WTC11 (cell line): ENCODE measurements at regions not wholly inside any gene's neighbourhood (a gene's known extent, or its start where the extent isn't known, plus 50 kb on each side); places are given as distances from the start of the nearest gene placed in this dataset.

Experiments
- ATAC-seq: fragments of 200-7000 bp; cut with Tn5 transposase; 2 replicates; pipeline ENCODE4 v1.10.0; 2021; ENCODE audit warnings: mild to moderate bottlenecking, moderate library complexity
- CTCF ChIA-PET: fragments of 300-600 bp; sonication (Branson Sonifier 250); formaldehyde crosslinking; loops from one replicate; lab custom pipeline; 2021; ENCODE audit warnings: antibody characterized with exemption; lab: Charles Lee
- POLR2A ChIA-PET: fragments of 350-600 bp; sonication (Branson Sonifier 250); formaldehyde crosslinking; loops from one replicate; lab custom pipeline; 2021; ENCODE audit warnings: antibody characterized with exemption; lab: Charles Lee
- DNase-seq: peaks from one replicate; pipeline ENCODE4 v3.0.0; 2021; ENCODE audit warnings: low spot score
- H3K27ac Mint-ChIP-seq: 2 replicates; pipeline ENCODE4 v1.8.0; 2021; ENCODE audit warnings: mixed read lengths
- H3K27me3 Mint-ChIP-seq: 2 replicates; pipeline ENCODE4 v1.8.0; 2021; ENCODE audit warnings: low read depth, mild to moderate bottlenecking, moderate library complexity, mixed read lengths
- H3K36me3 Mint-ChIP-seq: 2 replicates; pipeline ENCODE4 v1.8.0; 2021; ENCODE audit warnings: mixed read lengths
- H3K4me1 Mint-ChIP-seq: 2 replicates; pipeline ENCODE4 v1.8.0; 2022; ENCODE audit warnings: mixed read lengths
- H3K4me3 Mint-ChIP-seq: 2 replicates; pipeline ENCODE4 v1.8.0; 2021; ENCODE audit warnings: mild to moderate bottlenecking, moderate library complexity, mixed read lengths
- H3K9me3 Mint-ChIP-seq: 2 replicates; pipeline ENCODE4 v1.8.0; 2021; ENCODE audit warnings: mixed read lengths
- ATF3 ChIP-seq: sonication (generic); formaldehyde crosslinking; conservative IDR thresholded peaks from 2 replicates; pipeline ENCODE4 v1.8.1; 2022; ENCODE audit warnings: mild to moderate bottlenecking, missing genetic modification reagents
- CREB1 ChIP-seq: sonication (generic); formaldehyde crosslinking; IDR thresholded peaks from 2 replicates; pipeline ENCODE4 v1.8.0; 2023; ENCODE audit warnings: mild to moderate bottlenecking, missing genetic modification reagents
- CREM ChIP-seq: sonication (generic); formaldehyde crosslinking; IDR thresholded peaks from 2 replicates; pipeline ENCODE4 v1.8.1; 2022; ENCODE audit warnings: mild to moderate bottlenecking, missing genetic modification reagents, moderate library complexity
- HMGXB4 ChIP-seq: sonication (generic); formaldehyde crosslinking; IDR thresholded peaks from 2 replicates; pipeline ENCODE4 v1.8.1; 2023; ENCODE audit warnings: mild to moderate bottlenecking, moderate library complexity, missing genetic modification reagents
- NFYB ChIP-seq: sonication (generic); formaldehyde crosslinking; conservative IDR thresholded peaks from 2 replicates; pipeline ENCODE4 v1.8.0; 2022; ENCODE audit warnings: low read depth, missing genetic modification reagents
- PRDM15 ChIP-seq: sonication (generic); formaldehyde crosslinking; IDR thresholded peaks from 2 replicates; pipeline ENCODE4 v1.8.0; 2022; ENCODE audit warnings: missing genetic modification reagents
- RORB ChIP-seq: fragments of 250-450 bp; sonication (Bioruptor Pico); IDR thresholded peaks from 2 replicates; pipeline ENCODE4 v1.9.0; 2021; ENCODE audit warnings: mild to moderate bottlenecking
- STAT6 ChIP-seq: sonication (generic); formaldehyde crosslinking; conservative IDR thresholded peaks from 2 replicates; pipeline ENCODE4 v1.8.1; 2023; ENCODE audit warnings: mild to moderate bottlenecking, low read depth, missing genetic modification reagents, moderate library complexity
- ZNF219 ChIP-seq: sonication (generic); formaldehyde crosslinking; IDR thresholded peaks from 2 replicates; pipeline ENCODE4 v1.8.0; 2023; ENCODE audit warnings: missing genetic modification reagents, mild to moderate bottlenecking, borderline replicate concordance
- ZNF396 ChIP-seq: fragments of 250-450 bp; sonication (Bioruptor Pico); IDR thresholded peaks from 2 replicates; pipeline ENCODE4 v1.8.0; 2021; ENCODE audit warnings: mild to moderate bottlenecking, moderate library complexity, borderline replicate concordance
- ZNF532 ChIP-seq: fragments of 250-450 bp; sonication (Bioruptor Pico); IDR thresholded peaks from 2 replicates; pipeline ENCODE4 v1.9.0; 2021; ENCODE audit warnings: mild to moderate bottlenecking, borderline replicate concordance
- ZNF671 ChIP-seq: fragments of 250-450 bp; sonication (Bioruptor Pico); IDR thresholded peaks from 2 replicates; pipeline ENCODE4 v1.8.0; 2021; ENCODE audit warnings: mild to moderate bottlenecking
- TF ChIP-seq, protein P1 (sequence below): sonication (generic); formaldehyde crosslinking; IDR thresholded peaks from 2 replicates; pipeline ENCODE4 v1.8.0; 2023; ENCODE audit warnings: missing genetic modification reagents
- TF ChIP-seq, protein P2 (sequence below): sonication (generic); formaldehyde crosslinking; IDR thresholded peaks from 2 replicates; pipeline ENCODE4 v1.8.1; 2023; ENCODE audit warnings: mild to moderate bottlenecking, missing genetic modification reagents, borderline replicate concordance
- TF ChIP-seq, protein P3 (sequence below): sonication (generic); formaldehyde crosslinking; IDR thresholded peaks from 2 replicates; pipeline ENCODE4 v1.8.0; 2023; ENCODE audit warnings: mild to moderate bottlenecking, missing genetic modification reagents

GRCh38 chr6:159353193-159353592, 184.0 kb downstream of the FNDC1 start:
- no peaks in the 10 kb centered on the region for H3K36me3 Mint-ChIP-seq
- no peak for ATAC-seq
- H3K27me3 Mint-ChIP-seq: no peaks in the 10 kb centered on the region; the same call in 1 of the 2 replicates
- no peak overlapping the region for H3K4me3 Mint-ChIP-seq
- ChIA-PET CTCF (interaction anchor here (0.9 kb wide), 1 partner anchor 100 kb away, joined by 3 read pairs; no protein-coding TSS in a partner anchor), POLR2A (no interaction called here)
- H3K9me3 Mint-ChIP-seq: no peaks in the 10 kb centered on the region
- no peak for DNase-seq
- no peak overlapping the region for H3K27ac Mint-ChIP-seq
- no peaks in the 10 kb centered on the region for H3K4me1 Mint-ChIP-seq
- TF ChIP-seq, protein P1, sequence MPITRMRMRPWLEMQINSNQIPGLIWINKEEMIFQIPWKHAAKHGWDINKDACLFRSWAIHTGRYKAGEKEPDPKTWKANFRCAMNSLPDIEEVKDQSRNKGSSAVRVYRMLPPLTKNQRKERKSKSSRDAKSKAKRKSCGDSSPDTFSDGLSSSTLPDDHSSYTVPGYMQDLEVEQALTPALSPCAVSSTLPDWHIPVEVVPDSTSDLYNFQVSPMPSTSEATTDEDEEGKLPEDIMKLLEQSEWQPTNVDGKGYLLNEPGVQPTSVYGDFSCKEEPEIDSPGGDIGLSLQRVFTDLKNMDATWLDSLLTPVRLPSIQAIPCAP: no peak
- TF ChIP-seq ATF3 (CRISPR knock-in tag) (no peak), CREM (CRISPR knock-in tag) (no peak), NFYB (CRISPR knock-in tag) (no peak), ZNF532 (CRISPR knock-in tag) (no peak), ZNF671 (CRISPR knock-in tag) (no peak), CREB1 (CRISPR knock-in tag) (no peak), HMGXB4 (no peak), ZNF219 (CRISPR knock-in tag) (no peak), ZNF396 (no peak), PRDM15 (CRISPR knock-in tag) (no peak), RORB (CRISPR knock-in tag) (no peak), STAT6 (CRISPR knock-in tag) (no peak)
- TF ChIP-seq, protein P2, sequence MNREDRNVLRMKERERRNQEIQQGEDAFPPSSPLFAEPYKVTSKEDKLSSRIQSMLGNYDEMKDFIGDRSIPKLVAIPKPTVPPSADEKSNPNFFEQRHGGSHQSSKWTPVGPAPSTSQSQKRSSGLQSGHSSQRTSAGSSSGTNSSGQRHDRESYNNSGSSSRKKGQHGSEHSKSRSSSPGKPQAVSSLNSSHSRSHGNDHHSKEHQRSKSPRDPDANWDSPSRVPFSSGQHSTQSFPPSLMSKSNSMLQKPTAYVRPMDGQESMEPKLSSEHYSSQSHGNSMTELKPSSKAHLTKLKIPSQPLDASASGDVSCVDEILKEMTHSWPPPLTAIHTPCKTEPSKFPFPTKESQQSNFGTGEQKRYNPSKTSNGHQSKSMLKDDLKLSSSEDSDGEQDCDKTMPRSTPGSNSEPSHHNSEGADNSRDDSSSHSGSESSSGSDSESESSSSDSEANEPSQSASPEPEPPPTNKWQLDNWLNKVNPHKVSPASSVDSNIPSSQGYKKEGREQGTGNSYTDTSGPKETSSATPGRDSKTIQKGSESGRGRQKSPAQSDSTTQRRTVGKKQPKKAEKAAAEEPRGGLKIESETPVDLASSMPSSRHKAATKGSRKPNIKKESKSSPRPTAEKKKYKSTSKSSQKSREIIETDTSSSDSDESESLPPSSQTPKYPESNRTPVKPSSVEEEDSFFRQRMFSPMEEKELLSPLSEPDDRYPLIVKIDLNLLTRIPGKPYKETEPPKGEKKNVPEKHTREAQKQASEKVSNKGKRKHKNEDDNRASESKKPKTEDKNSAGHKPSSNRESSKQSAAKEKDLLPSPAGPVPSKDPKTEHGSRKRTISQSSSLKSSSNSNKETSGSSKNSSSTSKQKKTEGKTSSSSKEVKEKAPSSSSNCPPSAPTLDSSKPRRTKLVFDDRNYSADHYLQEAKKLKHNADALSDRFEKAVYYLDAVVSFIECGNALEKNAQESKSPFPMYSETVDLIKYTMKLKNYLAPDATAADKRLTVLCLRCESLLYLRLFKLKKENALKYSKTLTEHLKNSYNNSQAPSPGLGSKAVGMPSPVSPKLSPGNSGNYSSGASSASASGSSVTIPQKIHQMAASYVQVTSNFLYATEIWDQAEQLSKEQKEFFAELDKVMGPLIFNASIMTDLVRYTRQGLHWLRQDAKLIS (CRISPR knock-in tag): no peak
- TF ChIP-seq, protein P3, sequence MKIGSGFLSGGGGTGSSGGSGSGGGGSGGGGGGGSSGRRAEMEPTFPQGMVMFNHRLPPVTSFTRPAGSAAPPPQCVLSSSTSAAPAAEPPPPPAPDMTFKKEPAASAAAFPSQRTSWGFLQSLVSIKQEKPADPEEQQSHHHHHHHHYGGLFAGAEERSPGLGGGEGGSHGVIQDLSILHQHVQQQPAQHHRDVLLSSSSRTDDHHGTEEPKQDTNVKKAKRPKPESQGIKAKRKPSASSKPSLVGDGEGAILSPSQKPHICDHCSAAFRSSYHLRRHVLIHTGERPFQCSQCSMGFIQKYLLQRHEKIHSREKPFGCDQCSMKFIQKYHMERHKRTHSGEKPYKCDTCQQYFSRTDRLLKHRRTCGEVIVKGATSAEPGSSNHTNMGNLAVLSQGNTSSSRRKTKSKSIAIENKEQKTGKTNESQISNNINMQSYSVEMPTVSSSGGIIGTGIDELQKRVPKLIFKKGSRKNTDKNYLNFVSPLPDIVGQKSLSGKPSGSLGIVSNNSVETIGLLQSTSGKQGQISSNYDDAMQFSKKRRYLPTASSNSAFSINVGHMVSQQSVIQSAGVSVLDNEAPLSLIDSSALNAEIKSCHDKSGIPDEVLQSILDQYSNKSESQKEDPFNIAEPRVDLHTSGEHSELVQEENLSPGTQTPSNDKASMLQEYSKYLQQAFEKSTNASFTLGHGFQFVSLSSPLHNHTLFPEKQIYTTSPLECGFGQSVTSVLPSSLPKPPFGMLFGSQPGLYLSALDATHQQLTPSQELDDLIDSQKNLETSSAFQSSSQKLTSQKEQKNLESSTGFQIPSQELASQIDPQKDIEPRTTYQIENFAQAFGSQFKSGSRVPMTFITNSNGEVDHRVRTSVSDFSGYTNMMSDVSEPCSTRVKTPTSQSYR (CRISPR knock-in tag): no peak
